H7 (cell line): ENCODE measurements at regions not wholly inside any gene's neighbourhood (a gene's known extent, or its start where the extent isn't known, plus 50 kb on each side); places are given as distances from the start of the nearest gene placed in this dataset.
"Not testable (repeated sequence)": the region's sequence is repeated elsewhere in the genome, so short reads cannot be mapped to it uniquely, and the experiment has no call there.

Experiments used
- DNase-seq: peaks from one replicate; pipeline ENCODE4 v3.0.0; 2012
- H3K27me3 ChIP-seq: 2 replicates; pipeline ENCODE4 v1.6.0; 2011; ENCODE audit warnings: mild to moderate bottlenecking, low read length; ENCODE audit not compliant: control insufficient read depth, insufficient read depth
- H3K36me3 ChIP-seq: replicated peaks from 2 replicates; pipeline ENCODE4 v1.5.1; 2011; ENCODE audit warnings: low read length; ENCODE audit not compliant: control insufficient read depth, insufficient read depth
- H3K4me3 ChIP-seq: 2 replicates; pipeline ENCODE4 v1.5.1; 2011; ENCODE audit warnings: low read depth, mild to moderate bottlenecking, control low read depth, low read length, moderate library complexity; ENCODE audit not compliant: insufficient read depth

GRCh38 chr7:47080816-47081215 lies 501.1 kb downstream of the TNS3 start:
- H3K27me3 ChIP-seq, result no peaks in the 10 kb centered on the region
- no peaks in the 10 kb centered on the region for H3K36me3 ChIP-seq
- no peak overlapping the region for H3K4me3 ChIP-seq
- DNase-seq, result no peak

- Histone ChIP-seq H3K36me3 (no peaks in the 10 kb centered on the region), H3K4me3 (no peak overlapping the region), H3K27me3 (no peaks in the 10 kb centered on the region)
- DNase-seq, result no peak
Observed at GRCh38 chr7:47078241-47078640, 503.7 kb downstream of the TNS3 start.

DNA sequence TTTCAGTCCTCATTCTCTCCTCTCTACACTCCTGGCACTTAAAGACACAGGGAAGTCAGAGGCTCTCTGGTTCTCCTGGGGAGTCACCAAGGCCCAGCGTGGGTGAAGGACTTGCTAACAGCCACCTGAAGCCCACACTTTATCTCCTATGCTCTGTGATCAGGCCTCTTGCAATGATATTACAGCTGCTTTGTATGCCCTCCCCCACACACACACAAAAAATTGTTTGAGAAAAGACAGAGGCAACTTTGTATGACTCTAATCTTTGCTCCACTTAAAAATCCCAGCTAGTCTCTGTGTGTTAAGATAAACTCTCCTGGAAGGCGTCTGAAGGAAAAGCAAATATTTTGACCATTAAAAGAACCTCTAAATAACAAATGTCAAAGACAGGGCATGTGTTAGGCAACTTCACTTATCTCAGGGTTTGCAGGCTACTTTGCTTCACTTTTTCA lies 507.2 kb downstream of the TNS3 start:
- Histone ChIP-seq H3K27me3 (no peaks in the 10 kb centered on the region), H3K36me3 (no peaks in the 10 kb centered on the region), H3K4me3 (no peak overlapping the region)
- no peak for DNase-seq

GRCh38 chr7:47073284-47073683 lies 508.6 kb downstream of the TNS3 start:
- Histone ChIP-seq H3K4me3 (no peak overlapping the region), H3K27me3 (no peaks in the 10 kb centered on the region), H3K36me3 (no peaks in the 10 kb centered on the region)
- no peak for DNase-seq

DNA sequence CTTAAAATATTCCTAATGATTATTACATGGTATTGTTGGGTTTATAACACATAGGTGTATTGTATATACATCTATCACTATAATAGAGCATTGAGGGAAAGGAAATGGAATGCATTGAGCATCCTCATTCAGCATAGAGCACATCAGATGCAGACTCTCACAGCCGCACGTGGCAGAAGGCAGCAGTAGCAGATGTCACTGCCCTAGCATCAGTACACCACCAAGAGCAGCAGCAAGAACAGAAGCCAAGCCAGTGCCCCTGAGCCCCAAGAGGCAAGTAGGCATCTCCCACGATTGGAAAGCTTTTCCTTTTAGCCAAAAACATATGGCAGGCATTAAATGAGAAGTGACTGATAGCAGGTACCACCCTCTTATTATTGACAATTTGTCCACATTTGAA lies 510.0 kb downstream of the TNS3 start:
- DNase-seq, result no peak
- no peaks in the 10 kb centered on the region for H3K36me3 ChIP-seq
- H3K4me3 ChIP-seq, result no peak overlapping the region
- H3K27me3 ChIP-seq, result no peaks in the 10 kb centered on the region

- no peaks in the 10 kb centered on the region for H3K36me3 ChIP-seq
- no peak for DNase-seq
Observed at GRCh38 chr7:47069385-47070076, 512.4 kb downstream of the TNS3 start.

DNA sequence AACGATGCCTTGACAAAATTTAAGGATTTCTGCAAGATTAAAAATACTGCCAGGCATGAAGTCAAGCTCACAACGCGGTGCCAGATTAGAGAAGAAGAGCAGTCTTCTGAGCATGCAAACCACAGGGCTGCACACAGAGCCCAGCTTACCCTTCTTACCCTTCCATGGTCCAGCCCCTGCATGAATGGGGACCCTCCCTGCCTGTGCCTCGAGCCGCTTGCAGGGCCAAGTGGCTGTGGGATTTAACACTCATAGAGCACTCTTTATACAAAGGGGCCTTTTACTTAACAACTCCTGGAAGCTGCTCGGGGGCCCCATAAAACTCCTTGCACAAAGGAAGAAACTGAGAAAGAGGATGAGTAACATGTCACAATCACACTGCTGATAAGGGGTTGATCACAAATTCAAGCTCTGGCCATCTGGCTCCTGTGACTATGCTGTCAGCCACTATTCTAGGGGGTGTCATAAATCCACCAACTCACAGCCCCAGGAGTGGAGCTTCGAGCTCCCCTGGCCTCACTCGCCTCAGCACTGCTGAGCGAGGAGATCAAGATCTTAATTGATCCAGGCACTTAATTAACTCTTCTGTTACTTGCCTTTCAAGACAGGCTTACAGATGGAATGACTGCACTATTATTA lies 514.8 kb downstream of the TNS3 start:
- Histone ChIP-seq H3K36me3 (no peaks in the 10 kb centered on the region), H3K4me3 (no peak overlapping the region), H3K27me3 (no peaks in the 10 kb centered on the region)
- no peak for DNase-seq

More at GRCh38 chr7:47069385-47070076, 512.4 kb downstream of the TNS3 start:
- H3K4me3 ChIP-seq, result no peak overlapping the region
- no peaks in the 10 kb centered on the region for H3K27me3 ChIP-seq

- Histone ChIP-seq H3K4me3 (no peak overlapping the region), H3K36me3 (no peaks in the 10 kb centered on the region), H3K27me3 (no peaks in the 10 kb centered on the region)
- no peak for DNase-seq
Observed at GRCh38 chr7:47056731-47057130, 525.2 kb downstream of the TNS3 start.

GRCh38 chr7:47052541-47053208 lies 529.2 kb downstream of the TNS3 start:
- H3K36me3 ChIP-seq, DNase-seq, H3K27me3 ChIP-seq, H3K4me3 ChIP-seq: not testable (repeated sequence)

- DNase-seq, result no peak
- Histone ChIP-seq H3K36me3 (no peaks in the 10 kb centered on the region), H3K4me3 (no peak overlapping the region), H3K27me3 (no peaks in the 10 kb centered on the region)
Observed at GRCh38 chr7:47049234-47049774, 532.6 kb downstream of the TNS3 start.

- Histone ChIP-seq H3K36me3 (no peaks in the 10 kb centered on the region), H3K4me3 (no peak overlapping the region), H3K27me3 (peaks cover 6% of the 10 kb centered on the region; the same call in 1 of the 2 replicates)
- no peak for DNase-seq
Observed at GRCh38 chr7:47047384-47047783, 534.5 kb downstream of the TNS3 start.

DNA sequence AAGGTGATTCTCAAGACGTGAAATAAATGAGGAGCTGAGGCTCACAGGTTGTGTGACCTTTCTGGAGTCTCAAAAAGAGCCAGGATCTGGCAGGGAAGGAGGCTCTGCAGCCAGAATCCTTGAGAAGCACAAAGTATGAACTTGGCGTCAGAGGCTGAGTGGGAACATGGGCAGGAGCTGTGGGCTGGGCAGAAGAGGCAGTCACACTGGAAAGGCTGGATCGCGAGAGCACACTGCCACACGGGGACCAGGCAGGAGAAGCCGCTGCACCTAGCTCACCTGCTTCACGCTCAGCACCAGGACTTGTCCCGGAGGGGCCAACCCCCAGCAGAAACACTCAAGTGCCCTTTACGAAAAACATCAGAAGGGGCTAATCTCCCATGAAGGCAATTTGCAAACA lies 535.0 kb downstream of the TNS3 start:
- DNase-seq, result no peak
- Histone ChIP-seq H3K4me3 (no peak overlapping the region), H3K36me3 (no peaks in the 10 kb centered on the region), H3K27me3 (peaks cover 8% of the 10 kb centered on the region; the same call in 1 of the 2 replicates)

GRCh38 chr7:47045207-47046051 lies 536.5 kb downstream of the TNS3 start:
- Histone ChIP-seq H3K4me3 (no peak overlapping the region), H3K27me3 (peaks cover 8% of the 10 kb centered on the region; the same call in 1 of the 2 replicates), H3K36me3 (no peaks in the 10 kb centered on the region)
- DNase-seq, result no peak

DNA sequence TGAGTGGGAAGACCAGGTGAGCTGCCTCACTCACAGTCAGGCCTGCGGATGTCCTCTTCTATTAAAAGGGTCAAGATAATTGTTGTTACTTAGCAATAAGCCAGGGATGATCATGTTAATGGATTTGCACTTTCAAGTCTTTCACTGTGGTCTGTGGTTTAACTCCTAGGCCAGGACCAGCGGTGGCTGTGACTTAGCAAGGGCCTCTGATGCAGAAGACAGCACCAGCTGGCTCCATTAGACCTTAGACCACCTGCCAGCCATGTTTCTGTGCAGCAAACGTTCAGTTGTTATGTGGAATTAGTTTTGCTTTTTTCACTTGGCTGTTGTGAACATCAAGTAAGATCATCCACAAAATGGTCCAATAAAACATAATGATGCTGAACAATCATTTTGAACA lies 537.3 kb downstream of the TNS3 start:
- Histone ChIP-seq H3K36me3 (no peaks in the 10 kb centered on the region), H3K27me3 (peaks cover 8% of the 10 kb centered on the region; the same call in 1 of the 2 replicates), H3K4me3 (no peak overlapping the region)
- DNase-seq, result no peak
